ENCODE measurements at regions not wholly inside any gene's neighbourhood (a gene's known extent, or its start where the extent isn't known, plus 50 kb on each side); places are given as distances from the start of the nearest gene placed in this dataset.
"Not testable (repeated sequence)": the region's sequence is repeated elsewhere in the genome, so short reads cannot be mapped to it uniquely, and the experiment has no call there.

- H3K4me3 ChIP-seq (ENCODE audit: low read depth, low read length), result no peak overlapping the region
- TF ChIP-seq, protein P1, sequence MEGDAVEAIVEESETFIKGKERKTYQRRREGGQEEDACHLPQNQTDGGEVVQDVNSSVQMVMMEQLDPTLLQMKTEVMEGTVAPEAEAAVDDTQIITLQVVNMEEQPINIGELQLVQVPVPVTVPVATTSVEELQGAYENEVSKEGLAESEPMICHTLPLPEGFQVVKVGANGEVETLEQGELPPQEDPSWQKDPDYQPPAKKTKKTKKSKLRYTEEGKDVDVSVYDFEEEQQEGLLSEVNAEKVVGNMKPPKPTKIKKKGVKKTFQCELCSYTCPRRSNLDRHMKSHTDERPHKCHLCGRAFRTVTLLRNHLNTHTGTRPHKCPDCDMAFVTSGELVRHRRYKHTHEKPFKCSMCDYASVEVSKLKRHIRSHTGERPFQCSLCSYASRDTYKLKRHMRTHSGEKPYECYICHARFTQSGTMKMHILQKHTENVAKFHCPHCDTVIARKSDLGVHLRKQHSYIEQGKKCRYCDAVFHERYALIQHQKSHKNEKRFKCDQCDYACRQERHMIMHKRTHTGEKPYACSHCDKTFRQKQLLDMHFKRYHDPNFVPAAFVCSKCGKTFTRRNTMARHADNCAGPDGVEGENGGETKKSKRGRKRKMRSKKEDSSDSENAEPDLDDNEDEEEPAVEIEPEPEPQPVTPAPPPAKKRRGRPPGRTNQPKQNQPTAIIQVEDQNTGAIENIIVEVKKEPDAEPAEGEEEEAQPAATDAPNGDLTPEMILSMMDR (IDR thresholded peaks at IDR 0.05; ENCODE audit: borderline replicate concordance, insufficient read depth, low read depth, low read length), result no peak
Observed at GRCh38 chr20:30284281-30284905, 973.1 kb upstream of the DEFB115 start.

DNA sequence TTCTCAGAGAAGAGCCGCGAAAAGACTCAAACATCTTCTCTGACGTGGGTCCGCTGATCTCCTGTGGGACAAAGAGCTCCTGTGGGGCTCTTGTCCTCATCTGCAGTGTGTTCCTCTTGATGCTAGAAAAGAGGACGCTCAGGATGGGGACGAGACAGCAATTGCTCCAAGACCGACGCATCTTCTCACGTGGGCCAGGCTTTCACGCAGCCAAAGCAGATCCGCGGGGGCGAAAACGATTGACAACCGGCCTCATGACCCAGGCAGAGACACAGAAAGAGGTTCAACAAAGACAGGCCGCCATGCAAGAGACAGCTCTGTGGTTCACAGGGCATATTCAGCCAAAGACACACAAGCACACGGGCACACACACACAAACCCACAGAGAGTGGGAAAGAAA is 971.8 kb upstream of the DEFB115 start:
- no peak overlapping the region for H3K4me3 ChIP-seq (ENCODE audit: low read depth, low read length)
- TF ChIP-seq, protein P1 (IDR thresholded peaks at IDR 0.05; ENCODE audit: borderline replicate concordance, insufficient read depth, low read depth, low read length), result no peak

- TF ChIP-seq, protein P1 (IDR thresholded peaks at IDR 0.05; ENCODE audit: borderline replicate concordance, insufficient read depth, low read depth, low read length), result no peak
- H3K4me3 ChIP-seq (ENCODE audit: low read depth, low read length), result no peak overlapping the region
Observed at GRCh38 chr20:30286157-30286556, 971.3 kb upstream of the DEFB115 start.

GRCh38 chr20:30287459-30287858 is 970.0 kb upstream of the DEFB115 start:
- not testable (repeated sequence) for H3K4me3 ChIP-seq (ENCODE audit: low read depth, low read length)

DNA sequence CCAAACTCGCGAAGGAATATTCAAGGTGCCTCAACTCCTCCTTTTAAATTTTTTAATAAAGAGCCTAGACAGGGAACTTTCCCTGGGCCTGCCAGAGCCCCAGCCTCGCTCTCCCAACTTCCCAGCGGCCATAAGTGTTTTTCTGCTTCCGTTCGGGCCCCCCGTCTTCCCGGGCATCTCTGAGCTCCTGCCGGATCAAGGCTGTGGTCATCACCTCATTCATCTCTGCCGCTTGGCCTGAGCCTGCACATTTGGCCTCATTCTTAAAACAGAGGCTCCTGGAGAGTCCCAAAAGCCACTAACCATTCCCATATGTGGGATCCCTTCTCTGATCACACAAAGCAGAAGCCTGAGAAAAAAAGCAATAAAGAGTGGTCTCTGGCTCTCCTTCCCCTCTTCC is 969.1 kb upstream of the DEFB115 start:
- TF ChIP-seq, protein P1 (IDR thresholded peaks at IDR 0.05; ENCODE audit: borderline replicate concordance, insufficient read depth, low read depth, low read length), result no peak

DNA sequence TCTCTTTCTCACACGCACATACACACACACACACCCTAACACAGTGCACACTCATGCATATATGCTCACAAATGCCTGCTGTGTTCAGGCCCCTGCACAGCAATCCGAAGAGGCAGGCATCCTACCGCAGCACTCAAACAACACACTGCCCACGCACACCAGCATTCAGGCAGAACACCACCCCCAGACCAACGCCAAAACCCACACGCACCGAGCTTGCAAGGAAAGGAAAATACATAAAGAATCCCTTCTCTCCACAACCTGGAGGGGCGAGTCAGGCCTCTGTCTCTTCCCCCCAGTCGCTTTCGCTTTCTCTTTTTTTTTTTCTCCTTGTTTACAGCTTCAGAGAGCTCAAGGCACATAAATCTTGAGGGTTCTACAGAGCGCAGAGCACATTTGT is 968.4 kb upstream of the DEFB115 start:
- H3K4me3 ChIP-seq (ENCODE audit: low read depth, low read length), result not testable (repeated sequence)

More for the DNA sequence above, 969.1 kb upstream of the DEFB115 start:
- no peak overlapping the region for H3K4me3 ChIP-seq (ENCODE audit: low read depth, low read length)

DNA sequence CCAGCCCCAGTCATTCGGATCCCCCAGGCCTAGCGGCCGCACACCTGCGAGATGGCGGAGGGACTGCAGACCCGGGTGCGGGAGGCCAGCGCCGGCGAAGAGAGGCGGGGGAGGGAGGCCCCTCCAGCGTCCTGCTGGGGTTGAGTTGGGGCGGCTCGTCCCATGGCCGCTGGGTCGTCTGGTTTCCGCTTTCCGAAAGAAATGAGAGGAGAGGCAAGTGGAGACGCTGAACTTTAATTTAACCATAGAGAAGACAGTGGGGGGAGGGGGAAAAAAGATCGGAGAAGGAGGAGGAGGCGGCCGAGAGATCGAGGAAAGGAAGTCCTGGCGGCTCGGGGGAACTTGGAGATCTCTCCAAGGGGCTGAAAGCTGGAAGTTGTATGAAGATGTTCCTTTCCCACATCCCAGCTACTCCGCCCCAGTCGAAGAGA is 967.7 kb upstream of the DEFB115 start:
- not testable (repeated sequence) for H3K4me3 ChIP-seq (ENCODE audit: low read depth, low read length)

GRCh38 chr20:30290361-30291063 is 967.0 kb upstream of the DEFB115 start:
- not testable (repeated sequence) for H3K4me3 ChIP-seq (ENCODE audit: low read depth, low read length)

GRCh38 chr20:30291064-30291379 is 966.4 kb upstream of the DEFB115 start:
- H3K4me3 ChIP-seq (ENCODE audit: low read depth, low read length), result not testable (repeated sequence)

DNA sequence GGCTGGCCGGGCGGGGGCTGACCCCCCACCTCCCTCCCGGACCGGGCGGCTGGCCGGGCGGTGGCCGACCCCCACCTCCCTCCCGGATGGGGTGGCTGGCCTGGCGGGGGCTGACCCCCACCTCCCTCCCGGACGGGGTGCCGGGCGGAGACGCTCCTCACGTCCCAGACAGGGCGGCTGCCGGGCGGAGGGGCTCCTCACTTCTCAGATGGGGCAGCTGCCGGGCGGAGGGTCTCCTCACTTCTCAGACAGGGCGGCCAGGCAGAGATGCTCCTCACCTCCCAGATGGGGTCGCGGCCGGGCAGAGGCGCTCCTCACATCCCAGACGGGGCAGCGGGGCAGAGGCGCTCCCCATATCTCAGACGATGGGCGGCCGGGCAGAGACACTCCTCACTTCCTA is 965.8 kb upstream of the DEFB115 start:
- not testable (repeated sequence) for H3K4me3 ChIP-seq (ENCODE audit: low read depth, low read length)

DNA sequence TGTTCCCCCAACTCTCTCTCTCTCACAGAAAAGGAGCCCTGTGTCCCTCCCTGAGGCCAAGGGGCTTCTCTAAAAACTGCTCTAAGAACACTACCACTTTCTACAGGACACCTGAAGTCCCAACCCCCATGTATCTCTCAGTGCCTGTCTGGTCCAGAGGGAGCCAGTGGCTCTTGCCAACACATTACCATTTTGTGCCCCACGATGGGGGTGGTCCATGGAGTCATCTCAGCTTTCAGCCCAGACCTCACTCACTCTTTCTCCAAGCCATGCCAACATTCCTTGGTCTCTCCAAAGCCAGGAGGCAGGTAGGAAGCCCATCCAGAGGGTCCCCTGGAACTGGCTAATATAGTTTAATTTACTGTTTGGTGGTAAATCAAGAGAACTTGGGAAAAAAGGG is 962.1 kb upstream of the DEFB115 start:
- H3K4me3 ChIP-seq (ENCODE audit: low read depth, low read length), result not testable (repeated sequence)

DNA sequence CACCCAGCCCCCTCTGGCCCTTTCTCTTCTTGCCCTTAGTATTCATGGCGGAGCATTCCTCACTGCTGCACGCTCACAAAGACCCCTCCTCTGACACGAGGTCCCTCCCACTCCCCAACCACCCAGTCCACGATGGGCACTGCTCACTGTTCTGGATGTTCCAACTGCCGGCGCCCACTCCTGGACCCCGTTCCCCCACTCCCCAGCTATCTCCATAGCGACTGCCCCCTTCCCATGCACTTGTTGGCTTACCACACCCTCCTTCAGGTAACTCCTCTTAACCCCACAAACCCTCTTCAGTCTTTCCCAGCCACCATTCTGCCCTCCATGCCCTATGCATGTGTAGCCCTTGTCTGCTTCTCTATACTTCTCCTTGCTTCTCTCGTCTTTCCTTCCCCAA is 961.5 kb upstream of the DEFB115 start:
- H3K4me3 ChIP-seq (ENCODE audit: low read depth, low read length), result not testable (repeated sequence)

GRCh38 chr20:30297878-30298595 is 959.4 kb upstream of the DEFB115 start:
- not testable (repeated sequence) for H3K4me3 ChIP-seq (ENCODE audit: low read depth, low read length)

DNA sequence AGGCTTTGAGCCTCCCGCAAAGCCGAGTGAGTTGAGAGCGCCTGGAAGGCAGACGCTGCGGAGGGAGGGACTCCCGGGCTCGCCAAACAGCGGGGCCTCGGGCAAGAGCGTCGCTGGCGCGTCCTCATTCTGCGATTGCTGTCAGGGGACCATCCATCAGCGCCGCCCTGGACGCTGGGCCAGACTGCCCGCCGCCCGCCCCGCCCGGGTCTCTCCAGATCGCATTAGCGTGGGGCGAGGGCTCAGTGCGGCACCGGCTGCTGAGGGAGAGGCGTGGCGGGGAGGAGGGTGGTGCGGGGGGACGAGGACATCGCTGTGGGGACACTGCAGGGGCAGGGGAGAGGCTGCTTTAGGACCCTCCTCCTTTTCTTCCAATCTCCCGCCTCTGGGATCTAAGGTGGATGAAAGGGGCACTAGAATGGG is 957.2 kb upstream of the DEFB115 start:
- H3K4me3 ChIP-seq (ENCODE audit: low read depth, low read length), result not testable (repeated sequence)

- H3K4me3 ChIP-seq (ENCODE audit: low read depth, low read length), result not testable (repeated sequence)
Observed at GRCh38 chr20:30302786-30303185, 954.7 kb upstream of the DEFB115 start.

All from GM12875 (cell line).